NT2/D1 (cell line): ENCODE measurements at regions not wholly inside any gene's neighbourhood (a gene's known extent, or its start where the extent isn't known, plus 50 kb on each side); places are given as distances from the start of the nearest gene placed in this dataset.
"Not testable (repeated sequence)": the region's sequence is repeated elsewhere in the genome, so short reads cannot be mapped to it uniquely, and the experiment has no call there.

ENCODE experiments used
- SUZ12 ChIP-seq: IDR thresholded peaks from 2 replicates; pipeline ENCODE4 v1.6.1; 2011; ENCODE audit not compliant: insufficient read length, insufficient read depth; ENCODE audit errors: extremely low read depth
- YY1 ChIP-seq: IDR thresholded peaks from 2 replicates; pipeline ENCODE4 v1.6.1; 2011; ENCODE audit not compliant: insufficient read length, insufficient read depth

GRCh38 chrX:96597847-96598246 lies 86.8 kb upstream of the DIAPH2 start:
- not testable (repeated sequence) for TF ChIP-seq YY1, SUZ12
